Neural cell (in vitro differentiated cells): ENCODE measurements at regions not wholly inside any gene's neighbourhood (a gene's known extent, or its start where the extent isn't known, plus 50 kb on each side); places are given as distances from the start of the nearest gene placed in this dataset.
"Not testable (repeated sequence)": the region's sequence is repeated elsewhere in the genome, so short reads cannot be mapped to it uniquely, and the experiment has no call there.

ENCODE experiments used
- H2AFZ ChIP-seq: fragments of 200-600, 300-800 bp; sonication (generic), shearing (Covaris generic); 2 replicates; pipeline ENCODE4 v1.6.0; 2014; ENCODE audit warnings: low read depth, mild to moderate bottlenecking, antibody characterized with exemption, low read length, moderate library complexity
- H3F3A ChIP-seq: fragments of 200-600 bp; shearing (Covaris generic); 2 replicates; pipeline ENCODE4 v1.6.1; 2016; ENCODE audit warnings: mild to moderate bottlenecking, moderate library complexity, mixed read lengths, antibody characterized with exemption, low read length; ENCODE audit not compliant: insufficient read depth, poor library complexity, severe bottlenecking
- H3K27ac ChIP-seq: fragments of 200-600, 300-800 bp; sonication (generic), shearing (Covaris generic); 2 replicates; pipeline ENCODE4 v1.5.1; 2014; ENCODE audit warnings: mild to moderate bottlenecking, low read length, moderate library complexity
- H3K27me3 ChIP-seq: fragments of 300-800, 200-600 bp; sonication (generic), shearing (Covaris generic); 2 replicates; pipeline ENCODE4 v1.6.0; 2014; ENCODE audit warnings: mild to moderate bottlenecking, low read depth, low read length, moderate library complexity; ENCODE audit not compliant: insufficient read depth
- H3K36me3 ChIP-seq: fragments of 300-800, 200-600 bp; sonication (generic), shearing (Covaris generic); 2 replicates; pipeline ENCODE4 v1.5.1; 2014; ENCODE audit warnings: mild to moderate bottlenecking, antibody characterized with exemption, low read length, moderate library complexity; ENCODE audit not compliant: insufficient read depth
- H3K4me2 ChIP-seq: fragments of 300-800, 200-600 bp; sonication (generic), shearing (Covaris generic); 2 replicates; pipeline ENCODE4 v1.6.0; 2014; ENCODE audit warnings: mild to moderate bottlenecking, low read length
- H3K4me3 ChIP-seq: fragments of 300-800, 200-600 bp; sonication (generic), shearing (Covaris generic); 2 replicates; pipeline ENCODE4 v1.5.1; 2014; ENCODE audit warnings: mild to moderate bottlenecking, low read length, moderate library complexity
- H3K79me2 ChIP-seq: fragments of 200-600 bp; shearing (Covaris generic); replicated peaks from 2 replicates; pipeline ENCODE4 v1.6.0; 2014; ENCODE audit warnings: mild to moderate bottlenecking, low read length, moderate library complexity; ENCODE audit not compliant: insufficient read depth
- H3K9ac ChIP-seq: fragments of 300-800, 200-600 bp; sonication (generic), shearing (Covaris generic); 2 replicates; pipeline ENCODE4 v1.6.1; 2016; ENCODE audit warnings: mild to moderate bottlenecking, low read length, mixed read lengths
- H3K9me2 ChIP-seq: fragments of 200-600 bp; shearing (Covaris generic); 2 replicates; pipeline ENCODE4 v1.6.1; 2016; ENCODE audit warnings: mild to moderate bottlenecking, low read length, mixed read lengths; ENCODE audit not compliant: insufficient read depth
- H3K9me3 ChIP-seq: fragments of 200-600, 300-800 bp; sonication (generic), shearing (Covaris generic); 2 replicates; pipeline ENCODE4 v1.6.1; 2016; ENCODE audit warnings: mild to moderate bottlenecking, mixed run types, low read length, moderate library complexity, mixed read lengths
- H4K20me1 ChIP-seq: fragments of 200-600 bp; shearing (Covaris generic); 2 replicates; pipeline ENCODE4 v1.6.1; 2016; ENCODE audit warnings: mild to moderate bottlenecking, mixed run types; ENCODE audit not compliant: insufficient read depth
- CTCF ChIP-seq: fragments of 450-650 bp; IDR thresholded peaks from 2 replicates; pipeline ENCODE4 v1.5.1; 2014; ENCODE audit warnings: antibody characterized with exemption, mild to moderate bottlenecking, moderate library complexity; ENCODE audit not compliant: poor library complexity, severe bottlenecking
- EP300 ChIP-seq: fragments of 450-650 bp; conservative IDR thresholded peaks from 2 replicates; pipeline ENCODE4 v1.6.1; 2014; ENCODE audit warnings: antibody characterized with exemption, mild to moderate bottlenecking, moderate library complexity; ENCODE audit not compliant: poor library complexity, severe bottlenecking
- EZH2 ChIP-seq: fragments of 200-600, 300-800 bp; shearing (Covaris generic), sonication (generic); IDR thresholded peaks from 2 replicates; pipeline ENCODE4 v1.6.1; 2014; ENCODE audit warnings: antibody characterized with exemption, low read length, borderline replicate concordance, mild to moderate bottlenecking; ENCODE audit not compliant: insufficient read depth, poor library complexity, severe bottlenecking
- MXI1 ChIP-seq: fragments of 450-650 bp; conservative IDR thresholded peaks from 2 replicates; pipeline ENCODE4 v1.6.1; 2014; ENCODE audit warnings: antibody characterized with exemption, mild to moderate bottlenecking; ENCODE audit not compliant: poor library complexity, severe bottlenecking
- POLR2AphosphoS5 ChIP-seq: IDR thresholded peaks from 2 replicates; pipeline ENCODE4 v1.6.1; 2012
- RAD21 ChIP-seq: fragments of 450-650 bp; conservative IDR thresholded peaks from 2 replicates; pipeline ENCODE4 v1.6.1; 2014; ENCODE audit warnings: antibody characterized with exemption, mild to moderate bottlenecking, moderate library complexity
- REST ChIP-seq: IDR thresholded peaks from 2 replicates; pipeline ENCODE4 v1.6.1; 2012; ENCODE audit warnings: borderline replicate concordance
- SMC3 ChIP-seq: fragments of 450-650 bp; conservative IDR thresholded peaks from 2 replicates; pipeline ENCODE4 v1.6.1; 2014; ENCODE audit warnings: antibody characterized with exemption, mild to moderate bottlenecking, moderate library complexity; ENCODE audit not compliant: poor library complexity
- TAF1 ChIP-seq: IDR thresholded peaks from 2 replicates; pipeline ENCODE4 v1.6.1; 2012; ENCODE audit warnings: low read depth

- Histone ChIP-seq H3K27me3 (no peaks in the 10 kb centered on the region), H4K20me1 (no peaks in the 10 kb centered on the region), H3K9me2 (no peaks in the 10 kb centered on the region), H3K9ac (no peak overlapping the region), H3K4me3 (no peak overlapping the region), H2AFZ (no peak overlapping the region), H3K27ac (no peak overlapping the region), H3K9me3 (no peaks in the 10 kb centered on the region), H3F3A (no peaks in the 10 kb centered on the region), H3K36me3 (no peaks in the 10 kb centered on the region), H3K79me2 (no peaks in the 10 kb centered on the region), H3K4me2 (no peak overlapping the region)
- TF ChIP-seq REST = no peak
- no peak for TF ChIP-seq EZH2
- TF ChIP-seq EP300 = no peak
- no peak for TF ChIP-seq POLR2AphosphoS5
- no peak for TF ChIP-seq RAD21
- no peak for TF ChIP-seq SMC3
- TF ChIP-seq CTCF = no peak
- no peak for TF ChIP-seq TAF1
- no peak for TF ChIP-seq MXI1
These were observed 197.5 kb downstream of the FRK start for GRCh38 chr6:115863211-115863610.

GRCh38 chr6:115861658-115862057 is 199.0 kb downstream of the FRK start:
- not testable (repeated sequence) for H3K27ac ChIP-seq, H2AFZ ChIP-seq, H3K9me2 ChIP-seq, H3K4me2 ChIP-seq, H3K36me3 ChIP-seq, H3K27me3 ChIP-seq, H3K9ac ChIP-seq, H3F3A ChIP-seq, H4K20me1 ChIP-seq, H3K9me3 ChIP-seq, H3K4me3 ChIP-seq, H3K79me2 ChIP-seq

GRCh38 chr6:115859577-115859976 is 201.1 kb downstream of the FRK start:
- not testable (repeated sequence) for H3K9ac ChIP-seq, H3K27ac ChIP-seq, H2AFZ ChIP-seq, H3K79me2 ChIP-seq, H4K20me1 ChIP-seq, H3K4me3 ChIP-seq, H3K4me2 ChIP-seq, H3K9me3 ChIP-seq, H3K27me3 ChIP-seq, H3K36me3 ChIP-seq, H3K9me2 ChIP-seq, H3F3A ChIP-seq
